ENCODE measurements at regions not wholly inside any gene's neighbourhood (a gene's known extent, or its start where the extent isn't known, plus 50 kb on each side); places are given as distances from the start of the nearest gene placed in this dataset.

DNA sequence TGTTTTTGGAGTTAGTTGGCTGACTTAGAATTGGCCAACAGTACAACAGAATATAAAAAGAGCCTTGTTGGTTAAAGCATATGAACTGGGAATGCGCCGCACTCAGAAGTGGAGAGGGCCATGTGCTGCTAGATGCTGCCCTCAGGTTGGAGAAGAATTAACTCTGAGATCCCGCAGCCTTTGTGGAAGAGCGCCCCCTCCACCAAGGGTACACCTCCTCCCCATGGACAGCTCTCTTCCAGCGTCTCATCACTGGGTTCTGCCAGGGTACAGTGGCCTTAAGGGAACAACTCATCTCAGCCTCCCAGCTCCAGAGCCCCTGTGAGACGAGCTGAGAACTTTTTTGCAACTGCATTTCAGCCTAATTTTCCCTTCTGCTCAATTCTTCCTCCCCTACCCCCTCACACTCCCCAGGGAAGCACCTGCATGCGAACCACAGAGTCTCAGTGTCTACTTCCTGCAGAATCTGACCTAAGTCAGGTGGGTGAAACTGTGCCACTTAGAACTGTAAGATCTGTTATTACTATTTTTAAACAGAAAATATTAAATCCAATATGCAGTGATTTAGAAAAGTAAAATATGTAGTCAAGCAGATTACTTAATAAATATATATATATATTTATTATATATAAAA lies 380.6 kb downstream of the RAB28 start:
- H3K36me3 ChIP-seq (ENCODE audit: control insufficient read depth, insufficient read depth, low read length), result no peaks in the 10 kb centered on the region
- H3K27ac ChIP-seq (ENCODE audit: low read depth, low read length, severe bottlenecking), result no peak overlapping the region
- no peaks in the 10 kb centered on the region for H3K4me1 ChIP-seq (ENCODE audit: control insufficient read depth, insufficient read depth, low read length, poor library complexity, severe bottlenecking)
- no peaks in the 10 kb centered on the region for H3K9me3 ChIP-seq (ENCODE audit: control insufficient read depth, low read length)
- 83 to 86% methylated on average over 6 of the region's 7 CpGs for WGBS, 2 experiments (ENCODE audit: insufficient coverage in 2 of 2)
- no peak overlapping the region for H3K4me3 ChIP-seq (ENCODE audit: extremely low read depth, insufficient read depth, low read length, poor library complexity, severe bottlenecking)

- Histone ChIP-seq H3K4me3 (ENCODE audit: extremely low read depth, insufficient read depth, low read length, poor library complexity, severe bottlenecking) (no peak overlapping the region), H3K4me1 (ENCODE audit: control insufficient read depth, insufficient read depth, low read length, poor library complexity, severe bottlenecking) (no peaks in the 10 kb centered on the region), H3K27ac (ENCODE audit: low read depth, low read length, severe bottlenecking) (no peak overlapping the region), H3K9me3 (ENCODE audit: control insufficient read depth, low read length) (no peaks in the 10 kb centered on the region), H3K36me3 (ENCODE audit: control insufficient read depth, insufficient read depth, low read length) (no peaks in the 10 kb centered on the region)
- 84 to 95% methylated on average over 4 to 5 of the region's 6 CpGs for WGBS, 2 experiments (ENCODE audit: insufficient coverage in 2 of 2)
Observed at GRCh38 chr4:13102092-13102742, 381.9 kb downstream of the RAB28 start.

DNA sequence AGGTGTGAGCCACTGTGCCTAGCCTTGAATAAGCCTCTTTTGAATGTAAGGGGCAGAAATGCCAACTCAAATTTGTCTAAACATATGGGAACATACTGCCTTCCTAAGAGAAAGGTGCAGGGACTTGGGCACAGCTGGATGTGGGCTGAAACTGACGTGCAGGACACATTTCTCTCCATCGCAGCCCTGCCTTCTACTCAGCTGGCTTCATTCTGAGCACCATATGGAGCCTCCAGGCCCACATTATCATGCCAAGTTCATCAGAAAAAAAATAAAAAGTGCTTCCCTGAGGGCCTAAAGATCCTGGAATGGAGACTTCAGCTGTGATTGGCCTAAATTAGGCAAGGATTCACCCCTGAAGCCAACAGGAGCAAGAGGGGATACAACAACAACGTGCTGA lies 386.2 kb downstream of the RAB28 start:
- 79 to 96% methylated on average over 1 to 2 of the region's 3 CpGs for WGBS, 2 experiments (ENCODE audit: insufficient coverage in 2 of 2)
- Histone ChIP-seq H3K36me3 (ENCODE audit: control insufficient read depth, insufficient read depth, low read length) (no peaks in the 10 kb centered on the region), H3K9me3 (ENCODE audit: control insufficient read depth, low read length) (no peaks in the 10 kb centered on the region), H3K27ac (ENCODE audit: low read depth, low read length, severe bottlenecking) (no peak overlapping the region), H3K4me3 (ENCODE audit: extremely low read depth, insufficient read depth, low read length, poor library complexity, severe bottlenecking) (no peak overlapping the region), H3K4me1 (ENCODE audit: control insufficient read depth, insufficient read depth, low read length, poor library complexity, severe bottlenecking) (no peaks in the 10 kb centered on the region)

GRCh38 chr4:13095722-13096121 lies 388.4 kb downstream of the RAB28 start:
- Histone ChIP-seq H3K36me3 (ENCODE audit: control insufficient read depth, insufficient read depth, low read length) (no peaks in the 10 kb centered on the region), H3K4me1 (ENCODE audit: control insufficient read depth, insufficient read depth, low read length, poor library complexity, severe bottlenecking) (no peaks in the 10 kb centered on the region), H3K9me3 (ENCODE audit: control insufficient read depth, low read length) (no peaks in the 10 kb centered on the region), H3K4me3 (ENCODE audit: extremely low read depth, insufficient read depth, low read length, poor library complexity, severe bottlenecking) (no peak overlapping the region), H3K27ac (ENCODE audit: low read depth, low read length, severe bottlenecking) (no peak overlapping the region)
- WGBS, 2 experiments (ENCODE audit: insufficient coverage in 2 of 2), result 83% methylated on average over 1 of the region's 1 CpG; no CpG with 5 or more reads in 1 of the 2 experiments

DNA sequence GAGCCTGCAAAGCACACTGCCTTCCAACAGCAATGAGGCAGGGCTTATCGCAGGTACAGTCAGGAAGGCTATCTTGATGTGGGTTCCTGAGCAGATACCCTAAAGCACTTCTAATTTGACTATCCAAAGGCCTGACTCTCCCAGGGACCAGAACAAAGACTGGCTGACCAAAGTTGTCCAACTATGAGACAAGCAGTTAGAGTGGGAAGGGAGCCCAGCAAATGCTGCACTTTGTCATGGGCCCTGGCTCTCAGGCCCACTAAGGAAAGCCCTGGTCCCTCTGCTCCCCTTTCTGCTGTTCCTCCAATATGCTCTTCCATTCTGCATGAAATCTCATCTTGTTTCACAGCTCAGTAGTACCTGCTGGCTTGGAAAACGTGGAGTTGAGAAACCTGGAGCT lies 391.0 kb downstream of the RAB28 start:
- Histone ChIP-seq H3K4me1 (ENCODE audit: control insufficient read depth, insufficient read depth, low read length, poor library complexity, severe bottlenecking) (no peaks in the 10 kb centered on the region), H3K27ac (ENCODE audit: low read depth, low read length, severe bottlenecking) (no peak overlapping the region), H3K9me3 (ENCODE audit: control insufficient read depth, low read length) (no peaks in the 10 kb centered on the region), H3K4me3 (ENCODE audit: extremely low read depth, insufficient read depth, low read length, poor library complexity, severe bottlenecking) (no peak overlapping the region), H3K36me3 (ENCODE audit: control insufficient read depth, insufficient read depth, low read length) (no peaks in the 10 kb centered on the region)
- WGBS, 2 experiments (ENCODE audit: insufficient coverage in 2 of 2), result 76 to 78% methylated on average over 1 to 2 of the region's 2 CpGs

- Histone ChIP-seq H3K4me1 (ENCODE audit: control insufficient read depth, insufficient read depth, low read length, poor library complexity, severe bottlenecking) (no peaks in the 10 kb centered on the region), H3K27ac (ENCODE audit: low read depth, low read length, severe bottlenecking) (no peak overlapping the region), H3K9me3 (ENCODE audit: control insufficient read depth, low read length) (no peaks in the 10 kb centered on the region), H3K36me3 (ENCODE audit: control insufficient read depth, insufficient read depth, low read length) (no peaks in the 10 kb centered on the region), H3K4me3 (ENCODE audit: extremely low read depth, insufficient read depth, low read length, poor library complexity, severe bottlenecking) (no peak overlapping the region)
- 100% methylated on average over 1 of the region's 1 CpG; no CpG with 5 or more reads in 1 of the 2 experiments for WGBS, 2 experiments (ENCODE audit: insufficient coverage in 2 of 2)
Observed at GRCh38 chr4:13092702-13093101, 391.4 kb downstream of the RAB28 start.

- Histone ChIP-seq H3K36me3 (ENCODE audit: control insufficient read depth, insufficient read depth, low read length) (no peaks in the 10 kb centered on the region), H3K4me3 (ENCODE audit: extremely low read depth, insufficient read depth, low read length, poor library complexity, severe bottlenecking) (no peak overlapping the region), H3K27ac (ENCODE audit: low read depth, low read length, severe bottlenecking) (no peak overlapping the region), H3K4me1 (ENCODE audit: control insufficient read depth, insufficient read depth, low read length, poor library complexity, severe bottlenecking) (no peaks in the 10 kb centered on the region), H3K9me3 (ENCODE audit: control insufficient read depth, low read length) (no peaks in the 10 kb centered on the region)
Observed at GRCh38 chr4:13089659-13089998, 394.5 kb downstream of the RAB28 start.

DNA sequence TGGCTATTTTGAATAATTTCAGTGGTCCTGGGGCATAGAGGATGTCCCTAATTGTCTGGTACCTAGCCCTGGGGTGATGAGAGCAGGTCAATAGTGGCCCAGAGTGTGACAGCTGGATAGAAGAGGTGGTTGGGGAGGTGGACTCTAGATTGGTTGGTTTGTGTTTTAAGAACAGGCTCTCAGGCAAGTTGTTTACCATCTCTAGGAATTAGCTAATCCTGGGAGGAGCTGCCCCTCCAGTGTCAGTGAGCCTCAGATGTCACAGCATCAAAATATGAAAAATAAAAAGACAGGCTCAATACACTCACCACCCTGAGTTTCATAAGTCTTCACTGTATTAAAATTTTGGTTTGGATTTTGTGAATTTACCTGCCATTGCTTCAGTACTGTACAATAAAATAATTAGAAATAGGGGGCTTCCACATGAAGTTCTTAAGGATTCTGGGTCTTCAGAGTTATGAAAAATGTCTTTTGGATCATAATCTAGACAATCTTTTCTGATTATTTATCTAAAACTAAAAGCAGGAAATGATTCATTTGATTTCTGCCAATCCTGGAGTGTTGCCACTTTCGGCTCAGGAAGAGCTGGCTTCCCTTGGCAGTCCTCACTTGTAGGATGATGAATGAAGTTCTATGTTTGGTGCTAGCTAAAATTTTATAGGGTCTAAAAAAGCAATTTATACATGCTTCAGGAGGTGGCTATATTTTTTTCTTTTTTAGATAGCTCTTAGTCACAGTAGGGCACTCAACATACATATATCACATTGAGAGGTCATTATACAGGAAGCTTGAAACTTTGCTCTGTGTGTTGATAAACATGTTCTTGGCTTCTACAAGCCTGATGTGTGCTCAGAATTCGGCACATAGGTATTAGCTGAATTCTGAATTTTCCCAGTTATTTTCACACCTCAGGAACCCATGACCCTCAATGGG lies 395.1 kb downstream of the RAB28 start:
- Histone ChIP-seq H3K36me3 (ENCODE audit: control insufficient read depth, insufficient read depth, low read length) (no peaks in the 10 kb centered on the region), H3K9me3 (ENCODE audit: control insufficient read depth, low read length) (no peaks in the 10 kb centered on the region), H3K27ac (ENCODE audit: low read depth, low read length, severe bottlenecking) (no peak overlapping the region), H3K4me1 (ENCODE audit: control insufficient read depth, insufficient read depth, low read length, poor library complexity, severe bottlenecking) (no peaks in the 10 kb centered on the region), H3K4me3 (ENCODE audit: extremely low read depth, insufficient read depth, low read length, poor library complexity, severe bottlenecking) (no peak overlapping the region)
- 80 to 100% methylated on average over 1 of the region's 2 CpGs for WGBS, 2 experiments (ENCODE audit: insufficient coverage in 2 of 2)

DNA sequence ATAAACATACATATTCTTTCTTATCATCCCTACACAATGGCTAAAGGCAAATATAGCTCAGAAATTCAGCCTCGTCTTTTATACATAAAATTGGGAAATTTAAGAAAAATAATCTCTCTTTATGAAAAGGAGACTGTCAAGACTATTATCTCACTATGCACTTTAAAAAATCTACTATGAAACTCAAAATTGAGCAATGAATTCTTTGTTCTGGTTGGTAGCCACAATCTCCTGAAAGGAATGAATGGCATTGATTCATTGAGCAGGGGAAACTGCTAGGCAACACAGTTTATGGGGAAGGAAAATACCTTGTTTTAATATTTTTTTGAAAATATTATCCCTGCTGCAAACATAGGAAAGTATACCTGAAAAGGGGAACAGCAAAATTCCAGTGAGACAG lies 397.1 kb downstream of the RAB28 start:
- Histone ChIP-seq H3K4me3 (ENCODE audit: extremely low read depth, insufficient read depth, low read length, poor library complexity, severe bottlenecking) (no peak overlapping the region), H3K36me3 (ENCODE audit: control insufficient read depth, insufficient read depth, low read length) (no peaks in the 10 kb centered on the region), H3K4me1 (ENCODE audit: control insufficient read depth, insufficient read depth, low read length, poor library complexity, severe bottlenecking) (no peaks in the 10 kb centered on the region), H3K9me3 (ENCODE audit: control insufficient read depth, low read length) (peaks cover 8% of the 10 kb centered on the region), H3K27ac (ENCODE audit: low read depth, low read length, severe bottlenecking) (no peak overlapping the region)
- WGBS, 2 experiments (ENCODE audit: insufficient coverage in 2 of 2), result no CpG with 5 or more reads among the region's 1 CpG

DNA sequence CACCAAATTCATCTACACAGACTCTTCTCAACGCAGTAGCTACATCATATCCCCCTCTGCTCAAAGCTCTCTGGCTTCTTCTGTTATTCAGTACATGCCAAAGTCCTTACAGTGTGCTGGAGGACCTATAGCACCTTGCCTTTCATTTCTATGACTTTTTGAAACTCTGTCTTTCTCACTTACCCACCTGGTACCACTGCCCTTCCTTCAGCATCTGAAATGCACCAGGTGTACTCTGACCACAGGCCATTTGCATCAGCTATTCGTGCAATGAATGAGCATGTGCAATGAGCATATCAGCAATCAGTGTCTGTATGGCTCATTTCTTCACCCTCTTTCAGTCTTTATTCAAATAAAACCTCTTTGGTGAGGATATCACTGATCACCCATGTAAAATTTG lies 399.9 kb downstream of the RAB28 start:
- Histone ChIP-seq H3K36me3 (ENCODE audit: control insufficient read depth, insufficient read depth, low read length) (no peaks in the 10 kb centered on the region), H3K9me3 (ENCODE audit: control insufficient read depth, low read length) (peaks cover 10% of the 10 kb centered on the region), H3K27ac (ENCODE audit: low read depth, low read length, severe bottlenecking) (no peak overlapping the region), H3K4me1 (ENCODE audit: control insufficient read depth, insufficient read depth, low read length, poor library complexity, severe bottlenecking) (no peaks in the 10 kb centered on the region), H3K4me3 (ENCODE audit: extremely low read depth, insufficient read depth, low read length, poor library complexity, severe bottlenecking) (no peak overlapping the region)
- 85 to 92% methylated on average over 2 of the region's 2 CpGs for WGBS, 2 experiments (ENCODE audit: insufficient coverage in 2 of 2)

- Histone ChIP-seq H3K36me3 (ENCODE audit: control insufficient read depth, insufficient read depth, low read length) (no peaks in the 10 kb centered on the region), H3K9me3 (ENCODE audit: control insufficient read depth, low read length) (peaks cover 10% of the 10 kb centered on the region), H3K4me1 (ENCODE audit: control insufficient read depth, insufficient read depth, low read length, poor library complexity, severe bottlenecking) (no peaks in the 10 kb centered on the region), H3K27ac (ENCODE audit: low read depth, low read length, severe bottlenecking) (no peak overlapping the region), H3K4me3 (ENCODE audit: extremely low read depth, insufficient read depth, low read length, poor library complexity, severe bottlenecking) (no peak overlapping the region)
Observed at GRCh38 chr4:13081830-13082229, 402.3 kb downstream of the RAB28 start.
